Fibroblast of lung (primary cell): ENCODE measurements at regions not wholly inside any gene's neighbourhood (a gene's known extent, or its start where the extent isn't known, plus 50 kb on each side); places are given as distances from the start of the nearest gene placed in this dataset.

Source experiments
- DNase-seq, 2 donors: peaks; one replicate each; pipeline versions ENCODE4 v3.0.0 to v3.0.0-alpha.2; 2010; ENCODE audit warnings: low read depth in 2 of 2
- H2AFZ ChIP-seq: 2 replicates; pipeline ENCODE4 v1.5.1; 2012; ENCODE audit warnings: low read length, control low read depth, inconsistent platforms
- H3K27ac ChIP-seq: 2 replicates; pipeline ENCODE4 v1.5.1; 2011; ENCODE audit warnings: low read length, control low read depth; ENCODE audit not compliant: insufficient read depth
- H3K27me3 ChIP-seq: 2 replicates; pipeline ENCODE4 v1.5.1; 2011; ENCODE audit warnings: mild to moderate bottlenecking, low read length; ENCODE audit not compliant: control insufficient read depth, insufficient read depth
- H3K36me3 ChIP-seq: 2 replicates; pipeline ENCODE4 v1.5.1; 2011; ENCODE audit warnings: low read length; ENCODE audit not compliant: control insufficient read depth, insufficient read depth
- H3K4me1 ChIP-seq: 2 replicates; pipeline ENCODE4 v1.5.1; 2011; ENCODE audit warnings: low read length; ENCODE audit not compliant: control insufficient read depth, insufficient read depth; ENCODE audit errors: extremely low read depth
- H3K4me2 ChIP-seq: 2 replicates; pipeline ENCODE4 v1.5.1; 2011; ENCODE audit warnings: low read length, control low read depth; ENCODE audit not compliant: insufficient read depth; ENCODE audit errors: extremely low read depth
- H3K4me3 ChIP-seq, 4 experiments: fragments of 200-600 bp in 1 of 4; sonication (generic) in 1 of 4; replicated peaks in 1 of 4; 2 replicates each; pipeline ENCODE4 v1.5.1; 2011 to 2016; ENCODE audit warnings: low read length in 4 of 4, low read depth in 3 of 4, mild to moderate bottlenecking in 3 of 4, control low read depth in 2 of 4, inconsistent platforms in 1 of 4, mixed read lengths in 1 of 4; ENCODE audit not compliant: insufficient read depth in 1 of 4; ENCODE audit errors: control extremely low read depth in 1 of 4
- H3K79me2 ChIP-seq: 2 replicates; pipeline ENCODE4 v1.5.1; 2012; ENCODE audit warnings: mild to moderate bottlenecking, low read length, inconsistent platforms; ENCODE audit not compliant: control insufficient read depth, insufficient read depth
- H3K9ac ChIP-seq: 2 replicates; pipeline ENCODE4 v1.5.1; 2011; ENCODE audit warnings: mild to moderate bottlenecking, low read length, control low read depth; ENCODE audit not compliant: insufficient read depth
- H3K9me3 ChIP-seq: 2 replicates; pipeline ENCODE4 v1.5.1; 2012; ENCODE audit warnings: low read depth, low read length; ENCODE audit not compliant: control insufficient read depth, insufficient read depth
- H4K20me1 ChIP-seq: 2 replicates; pipeline ENCODE4 v1.5.1; 2011; ENCODE audit warnings: low read length; ENCODE audit not compliant: control insufficient read depth, insufficient read depth; ENCODE audit errors: extremely low read depth
- EZH2 ChIP-seq: IDR thresholded peaks from 2 replicates; pipeline ENCODE4 v1.5.1; 2012; ENCODE audit warnings: low read length, control low read depth, mild to moderate bottlenecking; ENCODE audit errors: missing control alignments
- TF ChIP-seq, protein P1 (sequence below), 2 donors: IDR thresholded peaks in 1 of 2; conservative IDR thresholded peaks in 1 of 2; 1 replicate in 1 of 2; 2 replicates in 1 of 2; pipeline ENCODE4 v1.5.1; 2011 to 2012; ENCODE audit warnings: low read length in 2 of 2, control low read depth in 1 of 2, inconsistent platforms in 1 of 2, low read depth in 1 of 2, mild to moderate bottlenecking in 1 of 2

DNA sequence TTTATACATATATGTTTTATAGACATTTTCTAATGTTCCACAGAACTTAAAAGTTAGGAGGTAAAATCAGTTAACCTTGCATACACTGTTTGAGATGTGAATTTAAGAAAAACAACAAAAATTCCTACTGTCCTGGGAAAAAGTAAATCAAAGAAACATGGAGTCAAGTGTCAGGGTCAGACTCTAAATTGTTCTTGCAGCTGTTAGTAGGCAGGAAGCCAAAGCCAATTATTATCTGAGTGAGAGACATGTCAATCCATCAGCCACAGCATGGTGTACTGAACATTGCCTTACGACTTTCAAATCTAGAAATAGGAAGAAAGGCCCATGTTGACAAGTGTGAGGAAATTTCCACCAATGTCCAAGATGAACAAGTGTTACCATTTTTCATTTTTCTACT lies 461.2 kb upstream of the MBL2 start:
- no peaks in the 10 kb centered on the region for H3K79me2 ChIP-seq
- no peaks in the 10 kb centered on the region for H3K36me3 ChIP-seq
- H4K20me1 ChIP-seq: no peaks in the 10 kb centered on the region
- DNase-seq: no peak
- H3K4me3 ChIP-seq: no peak overlapping the region
- no peaks in the 10 kb centered on the region for H3K27me3 ChIP-seq
- no peak overlapping the region for H3K9ac ChIP-seq
- TF ChIP-seq, protein P1, sequence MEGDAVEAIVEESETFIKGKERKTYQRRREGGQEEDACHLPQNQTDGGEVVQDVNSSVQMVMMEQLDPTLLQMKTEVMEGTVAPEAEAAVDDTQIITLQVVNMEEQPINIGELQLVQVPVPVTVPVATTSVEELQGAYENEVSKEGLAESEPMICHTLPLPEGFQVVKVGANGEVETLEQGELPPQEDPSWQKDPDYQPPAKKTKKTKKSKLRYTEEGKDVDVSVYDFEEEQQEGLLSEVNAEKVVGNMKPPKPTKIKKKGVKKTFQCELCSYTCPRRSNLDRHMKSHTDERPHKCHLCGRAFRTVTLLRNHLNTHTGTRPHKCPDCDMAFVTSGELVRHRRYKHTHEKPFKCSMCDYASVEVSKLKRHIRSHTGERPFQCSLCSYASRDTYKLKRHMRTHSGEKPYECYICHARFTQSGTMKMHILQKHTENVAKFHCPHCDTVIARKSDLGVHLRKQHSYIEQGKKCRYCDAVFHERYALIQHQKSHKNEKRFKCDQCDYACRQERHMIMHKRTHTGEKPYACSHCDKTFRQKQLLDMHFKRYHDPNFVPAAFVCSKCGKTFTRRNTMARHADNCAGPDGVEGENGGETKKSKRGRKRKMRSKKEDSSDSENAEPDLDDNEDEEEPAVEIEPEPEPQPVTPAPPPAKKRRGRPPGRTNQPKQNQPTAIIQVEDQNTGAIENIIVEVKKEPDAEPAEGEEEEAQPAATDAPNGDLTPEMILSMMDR (conservative IDR thresholded peaks at IDR 0.05 in 1 of 2, IDR thresholded peaks at IDR 0.05 in 1 of 2; ENCODE audit: low read depth in 1 of 2, low read length in 2 of 2): no peak
- TF ChIP-seq EZH2: no peak
- no peaks in the 10 kb centered on the region for H3K9me3 ChIP-seq
- H3K4me2 ChIP-seq: no peak overlapping the region
- no peak overlapping the region for H2AFZ ChIP-seq
- H3K4me1 ChIP-seq: no peaks in the 10 kb centered on the region
- H3K27ac ChIP-seq: no peak overlapping the region

DNA sequence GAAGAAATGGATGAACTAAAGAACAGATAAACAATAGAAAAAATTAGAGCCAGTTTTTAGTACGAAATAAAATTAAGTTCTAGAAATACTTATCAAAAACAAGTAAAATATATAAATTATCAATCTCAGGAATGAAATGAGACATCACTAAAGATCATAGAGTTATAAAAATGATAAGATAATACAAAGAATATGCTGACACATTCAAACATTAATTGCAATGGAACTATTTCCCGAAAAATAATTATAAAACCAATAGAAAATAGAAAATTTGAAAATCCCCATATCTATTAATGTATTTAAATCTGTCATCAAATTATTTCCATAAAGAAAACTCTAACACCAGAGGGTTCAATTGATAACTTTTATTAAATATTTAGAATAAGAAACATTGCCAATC lies 458.1 kb upstream of the MBL2 start:
- Histone ChIP-seq H3K4me3 (no peak overlapping the region), H3K9me3 (no peaks in the 10 kb centered on the region), H3K9ac (no peak overlapping the region), H4K20me1 (no peaks in the 10 kb centered on the region), H3K4me1 (no peaks in the 10 kb centered on the region), H3K27me3 (no peaks in the 10 kb centered on the region), H3K79me2 (no peaks in the 10 kb centered on the region), H3K27ac (no peak overlapping the region), H3K4me2 (no peak overlapping the region), H3K36me3 (no peaks in the 10 kb centered on the region), H2AFZ (no peak overlapping the region)
- DNase-seq: no peak
- TF ChIP-seq EZH2: no peak
- TF ChIP-seq, protein P1 (conservative IDR thresholded peaks at IDR 0.05 in 1 of 2, IDR thresholded peaks at IDR 0.05 in 1 of 2; ENCODE audit: low read depth in 1 of 2, low read length in 2 of 2): no peak

DNA sequence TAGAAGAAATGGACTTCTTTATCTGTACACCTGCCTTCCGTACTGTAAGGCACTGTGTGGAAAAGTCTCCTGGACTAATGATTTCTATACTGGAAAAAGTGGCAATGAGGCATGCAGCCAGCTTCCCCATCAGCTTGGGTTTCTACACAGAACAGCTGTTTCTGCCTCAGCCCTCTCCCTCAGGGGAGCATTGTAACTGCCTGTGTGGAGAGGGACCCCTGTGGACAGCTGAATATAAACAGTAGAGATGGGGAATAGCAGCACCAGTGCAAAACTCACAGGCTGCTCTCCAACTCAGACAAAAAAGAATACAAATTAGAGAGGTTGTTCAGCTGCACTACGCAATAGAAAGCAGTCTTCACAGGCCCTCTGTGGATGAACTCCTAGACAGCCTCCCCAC lies 451.3 kb upstream of the MBL2 start:
- H3K9me3 ChIP-seq: no peaks in the 10 kb centered on the region
- no peak overlapping the region for H3K4me2 ChIP-seq
- TF ChIP-seq EZH2: no peak
- TF ChIP-seq, protein P1 (conservative IDR thresholded peaks at IDR 0.05 in 1 of 2, IDR thresholded peaks at IDR 0.05 in 1 of 2; ENCODE audit: low read depth in 1 of 2, low read length in 2 of 2): no peak
- H2AFZ ChIP-seq: no peak overlapping the region
- no peak overlapping the region for H3K9ac ChIP-seq
- no peaks in the 10 kb centered on the region for H3K36me3 ChIP-seq
- H3K27me3 ChIP-seq: no peaks in the 10 kb centered on the region
- DNase-seq: peak in 1 of 2 donors; percentile 2
- no peak overlapping the region for H3K27ac ChIP-seq
- no peak overlapping the region for H3K4me3 ChIP-seq
- no peaks in the 10 kb centered on the region for H3K79me2 ChIP-seq
- H4K20me1 ChIP-seq: no peaks in the 10 kb centered on the region
- H3K4me1 ChIP-seq: no peaks in the 10 kb centered on the region
